Neural crest cell (in vitro differentiated cells): ENCODE measurements at regions not wholly inside any gene's neighbourhood (a gene's known extent, or its start where the extent isn't known, plus 50 kb on each side); places are given as distances from the start of the nearest gene placed in this dataset.

Experiments used
- DNase-seq: peaks from one replicate; pipeline ENCODE4 v3.0.0; 2021; ENCODE audit warnings: low read depth, mixed read lengths, low spot score
- H3K27ac Mint-ChIP-seq: one replicate; pipeline ENCODE4 v1.8.0; 2021; ENCODE audit warnings: mild to moderate bottlenecking, mixed read lengths; ENCODE audit not compliant: unreplicated experiment
- H3K27me3 Mint-ChIP-seq: 2 replicates; pipeline ENCODE4 v1.8.0; 2021; ENCODE audit warnings: low read depth, mild to moderate bottlenecking, mixed read lengths
- H3K36me3 Mint-ChIP-seq: 2 replicates; pipeline ENCODE4 v1.8.0; 2021; ENCODE audit warnings: low read depth, mild to moderate bottlenecking, mixed read lengths
- H3K4me1 Mint-ChIP-seq: 2 replicates; pipeline ENCODE4 v1.8.0; 2021; ENCODE audit warnings: mixed read lengths
- H3K4me3 Mint-ChIP-seq: one replicate; pipeline ENCODE4 v1.8.0; 2021; ENCODE audit warnings: mild to moderate bottlenecking, mixed read lengths
- H3K9me3 Mint-ChIP-seq: 2 replicates; pipeline ENCODE4 v1.8.0; 2021; ENCODE audit warnings: mixed read lengths
- TF ChIP-seq, protein P1 (sequence below): fragments of 200-600 bp; sonication (generic); conservative IDR thresholded peaks from 2 replicates; pipeline ENCODE4 v1.5.0; 2021; ENCODE audit warnings: antibody characterized with exemption, mild to moderate bottlenecking

DNA sequence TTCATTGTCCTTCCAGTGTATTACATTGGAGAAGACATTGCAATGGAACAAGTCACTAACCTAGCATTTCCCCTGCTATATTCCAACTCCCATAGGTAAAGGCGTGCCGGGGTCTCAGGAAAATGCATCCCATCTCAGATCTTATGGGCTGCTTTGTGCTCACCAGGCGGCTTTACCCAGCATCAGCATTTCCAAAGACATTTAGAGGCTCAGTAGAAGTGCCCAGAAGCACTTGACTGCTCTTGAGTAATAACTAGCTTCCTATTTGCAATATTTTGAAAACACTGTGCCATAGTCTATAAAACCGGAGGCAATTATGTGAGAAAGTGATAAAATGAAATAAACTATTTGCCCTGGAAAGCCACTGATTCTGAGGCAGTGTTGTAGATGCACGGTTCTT is 415.0 kb upstream of the NPVF start:
- Mint-ChIP-seq H3K27ac (no peak overlapping the region), H3K4me1 (peaks cover 13% of the 10 kb centered on the region), H3K36me3 (no peaks in the 10 kb centered on the region), H3K27me3 (no peaks in the 10 kb centered on the region), H3K4me3 (no peak overlapping the region), H3K9me3 (peaks cover 3% of the 10 kb centered on the region)
- TF ChIP-seq, protein P1, sequence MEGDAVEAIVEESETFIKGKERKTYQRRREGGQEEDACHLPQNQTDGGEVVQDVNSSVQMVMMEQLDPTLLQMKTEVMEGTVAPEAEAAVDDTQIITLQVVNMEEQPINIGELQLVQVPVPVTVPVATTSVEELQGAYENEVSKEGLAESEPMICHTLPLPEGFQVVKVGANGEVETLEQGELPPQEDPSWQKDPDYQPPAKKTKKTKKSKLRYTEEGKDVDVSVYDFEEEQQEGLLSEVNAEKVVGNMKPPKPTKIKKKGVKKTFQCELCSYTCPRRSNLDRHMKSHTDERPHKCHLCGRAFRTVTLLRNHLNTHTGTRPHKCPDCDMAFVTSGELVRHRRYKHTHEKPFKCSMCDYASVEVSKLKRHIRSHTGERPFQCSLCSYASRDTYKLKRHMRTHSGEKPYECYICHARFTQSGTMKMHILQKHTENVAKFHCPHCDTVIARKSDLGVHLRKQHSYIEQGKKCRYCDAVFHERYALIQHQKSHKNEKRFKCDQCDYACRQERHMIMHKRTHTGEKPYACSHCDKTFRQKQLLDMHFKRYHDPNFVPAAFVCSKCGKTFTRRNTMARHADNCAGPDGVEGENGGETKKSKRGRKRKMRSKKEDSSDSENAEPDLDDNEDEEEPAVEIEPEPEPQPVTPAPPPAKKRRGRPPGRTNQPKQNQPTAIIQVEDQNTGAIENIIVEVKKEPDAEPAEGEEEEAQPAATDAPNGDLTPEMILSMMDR = no peak
- DNase-seq = no peak

- H3K27me3 Mint-ChIP-seq = no peaks in the 10 kb centered on the region
- H3K36me3 Mint-ChIP-seq = no peaks in the 10 kb centered on the region
- H3K4me3 Mint-ChIP-seq = no peak overlapping the region
- DNase-seq = no peak
- peaks cover 3% of the 10 kb centered on the region for H3K9me3 Mint-ChIP-seq
- peaks cover 17% of the 10 kb centered on the region for H3K4me1 Mint-ChIP-seq
- no peak overlapping the region for H3K27ac Mint-ChIP-seq
- TF ChIP-seq, protein P1 = no peak
These were observed 415.6 kb upstream of the NPVF start for GRCh38 chr7:25643770-25644394.

DNA sequence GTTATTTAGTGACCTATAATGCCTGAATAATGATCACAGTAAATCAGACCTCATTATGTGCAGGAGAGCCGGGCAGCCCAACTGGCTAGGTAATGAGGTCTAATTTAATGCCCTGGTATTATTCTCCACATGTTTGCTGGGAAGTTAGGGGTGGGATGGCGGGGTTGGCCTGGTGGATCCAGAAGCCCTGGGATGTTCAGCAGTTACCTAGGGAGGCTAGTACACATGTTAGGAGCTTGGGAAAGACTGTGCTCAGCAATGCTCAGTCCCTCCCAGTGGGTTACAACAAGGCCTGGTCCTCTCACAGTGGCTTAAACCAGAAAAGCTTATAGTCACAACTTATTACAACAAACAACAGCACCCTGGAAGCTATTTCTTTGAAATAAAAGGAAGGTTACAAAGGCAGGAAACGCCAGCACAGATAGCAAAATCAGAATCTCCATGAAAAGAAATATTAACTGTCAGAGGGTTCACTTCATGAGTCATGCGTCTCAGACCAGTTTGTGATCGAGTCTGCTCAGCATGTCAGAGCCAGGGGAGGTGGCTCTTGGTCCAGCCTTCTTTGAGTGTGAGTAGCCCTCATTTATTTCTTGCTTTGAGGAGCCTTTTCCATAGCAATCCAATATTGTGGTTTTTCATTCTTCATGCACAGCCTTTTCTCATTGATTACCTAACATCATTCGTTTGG is 418.6 kb upstream of the NPVF start:
- no peaks in the 10 kb centered on the region for H3K27me3 Mint-ChIP-seq
- TF ChIP-seq, protein P1 = no peak
- peaks cover 3% of the 10 kb centered on the region for H3K9me3 Mint-ChIP-seq
- H3K36me3 Mint-ChIP-seq = no peaks in the 10 kb centered on the region
- no peak for DNase-seq
- H3K4me3 Mint-ChIP-seq = no peak overlapping the region
- peaks cover 20% of the 10 kb centered on the region for H3K4me1 Mint-ChIP-seq
- peak overlapping the region; percentile 31 for H3K27ac Mint-ChIP-seq

GRCh38 chr7:25647872-25648271 is 419.6 kb upstream of the NPVF start:
- no peak for DNase-seq
- Mint-ChIP-seq H3K27ac (no peak overlapping the region), H3K36me3 (no peaks in the 10 kb centered on the region), H3K4me1 (peaks cover 20% of the 10 kb centered on the region), H3K4me3 (no peak overlapping the region), H3K9me3 (peaks cover 3% of the 10 kb centered on the region), H3K27me3 (no peaks in the 10 kb centered on the region)
- TF ChIP-seq, protein P1 = no peak

- H3K4me3 Mint-ChIP-seq = no peak overlapping the region
- H3K36me3 Mint-ChIP-seq = no peaks in the 10 kb centered on the region
- H3K9me3 Mint-ChIP-seq = peaks cover 8% of the 10 kb centered on the region
- peak overlapping the region; percentile 52 for H3K27ac Mint-ChIP-seq
- H3K4me1 Mint-ChIP-seq = peaks cover 23% of the 10 kb centered on the region
- H3K27me3 Mint-ChIP-seq = no peaks in the 10 kb centered on the region
- no peak for DNase-seq
- TF ChIP-seq, protein P1 = no peak
These were observed 424.1 kb upstream of the NPVF start for GRCh38 chr7:25652366-25652765.
